ENCODE measurements at regions not wholly inside any gene's neighbourhood (a gene's known extent, or its start where the extent isn't known, plus 50 kb on each side); places are given as distances from the start of the nearest gene placed in this dataset.

GRCh38 chr1:94345148-94345721 lies 73.0 kb upstream of the ABCD3 start:
- TF ChIP-seq, protein P1, sequence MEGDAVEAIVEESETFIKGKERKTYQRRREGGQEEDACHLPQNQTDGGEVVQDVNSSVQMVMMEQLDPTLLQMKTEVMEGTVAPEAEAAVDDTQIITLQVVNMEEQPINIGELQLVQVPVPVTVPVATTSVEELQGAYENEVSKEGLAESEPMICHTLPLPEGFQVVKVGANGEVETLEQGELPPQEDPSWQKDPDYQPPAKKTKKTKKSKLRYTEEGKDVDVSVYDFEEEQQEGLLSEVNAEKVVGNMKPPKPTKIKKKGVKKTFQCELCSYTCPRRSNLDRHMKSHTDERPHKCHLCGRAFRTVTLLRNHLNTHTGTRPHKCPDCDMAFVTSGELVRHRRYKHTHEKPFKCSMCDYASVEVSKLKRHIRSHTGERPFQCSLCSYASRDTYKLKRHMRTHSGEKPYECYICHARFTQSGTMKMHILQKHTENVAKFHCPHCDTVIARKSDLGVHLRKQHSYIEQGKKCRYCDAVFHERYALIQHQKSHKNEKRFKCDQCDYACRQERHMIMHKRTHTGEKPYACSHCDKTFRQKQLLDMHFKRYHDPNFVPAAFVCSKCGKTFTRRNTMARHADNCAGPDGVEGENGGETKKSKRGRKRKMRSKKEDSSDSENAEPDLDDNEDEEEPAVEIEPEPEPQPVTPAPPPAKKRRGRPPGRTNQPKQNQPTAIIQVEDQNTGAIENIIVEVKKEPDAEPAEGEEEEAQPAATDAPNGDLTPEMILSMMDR (IDR thresholded peaks at IDR 0.05) = no peak
- TF ChIP-seq POLR2AphosphoS5 (IDR thresholded peaks at IDR 0.05) (no peak), EP300 (IDR thresholded peaks at IDR 0.05) (no peak)

Measured in upper lobe of left lung (tissue), 4 donors.